Stomach (tissue), 8 donors: ENCODE measurements at regions not wholly inside any gene's neighbourhood (a gene's known extent, or its start where the extent isn't known, plus 50 kb on each side); places are given as distances from the start of the nearest gene placed in this dataset.

ENCODE experiments used
- DNase-seq, 2 donors: peaks; one replicate each; pipeline versions ENCODE4 v3.0.0 to v3.0.0-alpha.2; 2013 to 2019
- H3K27ac ChIP-seq, 5 donors: fragments of 200-600 bp in 4 of 5; sonication (generic) in 4 of 5; one replicate each; pipeline ENCODE4 v1.5.1; 2013 to 2019; ENCODE audit warnings: mild to moderate bottlenecking in 1 of 5, moderate library complexity in 1 of 5
- H3K27me3 ChIP-seq, 3 donors: fragments of 200-600 bp; sonication (generic); one replicate each; pipeline ENCODE4 v1.5.1; 2017 to 2019; ENCODE audit warnings: mixed run types in 1 of 3
- H3K36me3 ChIP-seq, 4 donors: fragments of 200-600 bp; sonication (generic); 1 replicate in 3 of 4; 2 replicates in 1 of 4; pipeline ENCODE4 v1.5.1; 2016 to 2019
- H3K4me1 ChIP-seq, 4 donors: fragments of 200-600 bp; sonication (generic); one replicate each; pipeline ENCODE4 v1.5.1; 2016 to 2019
- H3K4me3 ChIP-seq, 4 donors: fragments of 200-600 bp; sonication (generic) in 3 of 4; one replicate each; pipeline ENCODE4 v1.5.1; 2016 to 2019; ENCODE audit warnings: mild to moderate bottlenecking in 1 of 4
- H3K9me3 ChIP-seq, 4 donors: fragments of 200-600 bp; sonication (generic); one replicate each; pipeline ENCODE4 v1.5.1; 2016 to 2019
- EP300 ChIP-seq: sonication (generic); formaldehyde crosslinking; IDR thresholded peaks from one replicate; pipeline ENCODE4 v1.6.1; 2017; ENCODE audit warnings: antibody characterized with exemption
- POLR2A ChIP-seq, 4 donors: fragments of 450-650 bp; IDR thresholded peaks; one replicate each; pipeline ENCODE4 v1.6.1; 2016; ENCODE audit warnings: antibody characterized with exemption in 4 of 4, control low read depth in 2 of 4, mild to moderate bottlenecking in 1 of 4, moderate library complexity in 1 of 4
- POLR2AphosphoS5 ChIP-seq, 3 donors: sonication (generic); formaldehyde crosslinking; IDR thresholded peaks; one replicate each; pipeline ENCODE4 v1.6.1; 2016; ENCODE audit warnings: antibody characterized with exemption in 3 of 3
- WGBS, 5 donors: extraction: QIAGEN DNeasy Blood & Tissue Kit in 3 of 5; methylation state at CpG; one replicate each; pipeline versions ENCODE4 v1.1.5 to v1.1.7; 2013 to 2018; 5-methylcytosine and 5-hydroxymethylcytosine counted together
- intact Hi-C: fragments of 100-400 bp; cut with DNase I; formaldehyde crosslinking; loops from one replicate; pipeline ENCODE4 v1.15.1; 2023; ENCODE audit warnings: low total_unique reads
- TF ChIP-seq, protein P1 (sequence below), 7 experiments: fragments of 450-650 bp in 4 of 7; fragments of 200-600 bp in 3 of 7; sonication (generic) in 3 of 7; IDR thresholded peaks; one replicate each; pipeline ENCODE4 v1.5.1; 2016 to 2019; ENCODE audit warnings: antibody characterized with exemption in 7 of 7, control low read depth in 2 of 7, mild to moderate bottlenecking in 1 of 7
- donor health status: healthy with polysubstance abuse.
- donor health status: Bipolar disorder and iron deficiency.
- donor health status: healthy.

DNA sequence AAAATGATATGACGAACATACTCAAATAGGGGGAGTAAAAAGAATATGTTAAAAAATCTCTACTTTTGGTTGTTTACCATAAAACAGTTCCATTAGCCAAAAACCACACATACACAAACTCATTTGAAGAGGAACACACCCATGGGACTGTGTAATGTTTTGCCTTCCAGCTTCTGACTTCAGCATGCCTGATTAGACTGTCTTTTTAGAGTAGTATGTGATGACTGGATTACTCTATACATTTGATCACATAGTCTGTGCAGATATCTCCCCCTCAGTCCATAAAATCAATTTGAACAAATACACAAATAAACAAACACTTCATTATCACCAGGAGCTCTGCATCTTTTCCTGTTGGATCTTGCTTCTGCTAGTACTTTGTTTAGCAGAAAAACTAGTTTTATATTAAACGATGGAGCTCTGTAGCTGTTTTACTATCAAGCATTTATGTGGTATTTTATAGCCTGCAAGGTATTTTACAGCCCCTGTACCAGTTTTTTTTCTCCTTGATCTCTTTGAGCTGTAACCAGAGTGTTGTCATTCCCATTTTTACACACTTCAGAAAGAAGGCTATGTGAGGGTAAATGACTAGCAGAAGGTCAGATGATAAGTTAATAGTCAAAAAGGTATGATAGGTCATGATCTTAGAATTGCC lies 866.5 kb upstream of the MAP3K7 start:
- intact Hi-C loops: no loop called here
- Histone ChIP-seq H3K9me3 (no peaks in the 10 kb centered on the region), H3K27ac (no peak overlapping the region), H3K4me3 (no peak overlapping the region), H3K36me3 (no peaks in the 10 kb centered on the region), H3K4me1 (no peaks in the 10 kb centered on the region), H3K27me3 (no peaks in the 10 kb centered on the region)
- WGBS, 5 donors: 80 to 86% (median 82%) methylated on average over 2 of the region's 2 CpGs
- DNase-seq: no peak
- TF ChIP-seq, protein P1, sequence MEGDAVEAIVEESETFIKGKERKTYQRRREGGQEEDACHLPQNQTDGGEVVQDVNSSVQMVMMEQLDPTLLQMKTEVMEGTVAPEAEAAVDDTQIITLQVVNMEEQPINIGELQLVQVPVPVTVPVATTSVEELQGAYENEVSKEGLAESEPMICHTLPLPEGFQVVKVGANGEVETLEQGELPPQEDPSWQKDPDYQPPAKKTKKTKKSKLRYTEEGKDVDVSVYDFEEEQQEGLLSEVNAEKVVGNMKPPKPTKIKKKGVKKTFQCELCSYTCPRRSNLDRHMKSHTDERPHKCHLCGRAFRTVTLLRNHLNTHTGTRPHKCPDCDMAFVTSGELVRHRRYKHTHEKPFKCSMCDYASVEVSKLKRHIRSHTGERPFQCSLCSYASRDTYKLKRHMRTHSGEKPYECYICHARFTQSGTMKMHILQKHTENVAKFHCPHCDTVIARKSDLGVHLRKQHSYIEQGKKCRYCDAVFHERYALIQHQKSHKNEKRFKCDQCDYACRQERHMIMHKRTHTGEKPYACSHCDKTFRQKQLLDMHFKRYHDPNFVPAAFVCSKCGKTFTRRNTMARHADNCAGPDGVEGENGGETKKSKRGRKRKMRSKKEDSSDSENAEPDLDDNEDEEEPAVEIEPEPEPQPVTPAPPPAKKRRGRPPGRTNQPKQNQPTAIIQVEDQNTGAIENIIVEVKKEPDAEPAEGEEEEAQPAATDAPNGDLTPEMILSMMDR (IDR thresholded peaks at IDR 0.05): no peak
- TF ChIP-seq POLR2A (IDR thresholded peaks at IDR 0.05): no peak
- TF ChIP-seq POLR2AphosphoS5 (IDR thresholded peaks at IDR 0.05): no peak
- no peak for TF ChIP-seq EP300

DNA sequence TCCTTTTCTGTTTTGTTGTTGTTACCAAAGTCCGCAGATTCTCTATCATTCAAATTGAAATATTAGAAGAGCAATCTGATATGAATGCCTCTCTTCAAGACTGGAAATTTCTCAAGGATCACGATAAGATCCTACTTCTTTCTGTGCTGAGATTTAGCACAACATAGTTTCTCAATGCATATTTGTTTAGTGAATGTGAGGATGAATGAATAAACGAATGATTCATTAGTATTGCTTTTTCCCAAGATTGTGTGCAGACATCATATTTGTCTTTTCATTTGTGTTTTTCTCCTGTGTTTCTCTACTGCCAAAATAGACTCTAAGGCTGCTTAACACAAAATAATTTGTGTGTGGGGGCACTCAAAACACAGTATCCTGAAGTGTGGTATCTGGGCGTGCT lies 862.7 kb upstream of the MAP3K7 start:
- no peaks in the 10 kb centered on the region for H3K36me3 ChIP-seq
- no peak overlapping the region for H3K27ac ChIP-seq
- no peak overlapping the region for H3K4me3 ChIP-seq
- no peaks in the 10 kb centered on the region for H3K9me3 ChIP-seq
- DNase-seq: no peak
- no peaks in the 10 kb centered on the region for H3K4me1 ChIP-seq
- 76 to 81% (median 77%) methylated on average over 4 of the region's 4 CpGs for WGBS, 5 donors
- no peaks in the 10 kb centered on the region for H3K27me3 ChIP-seq
- TF ChIP-seq, protein P1 (IDR thresholded peaks at IDR 0.05): no peak
- no peak for TF ChIP-seq POLR2AphosphoS5 (IDR thresholded peaks at IDR 0.05)
- TF ChIP-seq EP300: no peak
- TF ChIP-seq POLR2A (IDR thresholded peaks at IDR 0.05): no peak
- intact Hi-C loops: no loop called here

DNA sequence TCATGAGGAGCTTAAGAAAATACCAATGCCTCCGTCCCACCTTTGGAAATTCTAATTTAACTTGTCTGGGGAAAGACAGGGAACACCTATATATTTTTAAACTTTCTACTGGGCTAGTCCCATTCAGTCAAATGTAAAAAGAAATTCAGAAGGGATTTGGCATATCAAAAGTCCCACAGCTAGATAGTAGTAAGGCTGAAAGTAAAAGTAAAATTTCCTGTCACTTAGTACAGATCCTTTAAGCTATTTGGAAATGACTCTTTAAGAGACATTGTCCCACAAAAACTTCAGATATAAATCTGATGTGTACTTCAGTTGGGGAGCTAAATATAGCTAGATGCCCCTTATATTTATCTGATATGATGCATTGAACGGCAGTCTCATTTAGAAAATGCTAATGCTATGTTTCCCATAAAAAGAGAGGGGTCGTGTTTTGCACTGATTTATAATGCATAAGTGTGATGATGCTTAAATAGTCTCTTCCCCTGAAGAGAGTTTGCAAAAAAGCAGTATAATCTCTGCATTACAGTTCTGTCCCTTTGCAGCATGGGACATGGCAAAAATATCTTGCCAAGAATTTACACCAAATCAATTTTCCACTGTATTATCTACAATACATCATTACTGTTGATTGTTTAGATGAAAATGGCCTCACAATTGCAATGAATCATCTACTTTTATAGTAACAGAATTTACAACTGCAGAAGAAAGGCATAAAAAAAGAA lies 860.8 kb upstream of the MAP3K7 start:
- intact Hi-C loops: no loop called here
- no peak for DNase-seq
- 69 to 83% (median 80%) methylated on average over 3 of the region's 3 CpGs for WGBS, 5 donors
- H3K36me3 ChIP-seq: no peaks in the 10 kb centered on the region
- H3K27ac ChIP-seq: no peak overlapping the region
- no peak for TF ChIP-seq POLR2AphosphoS5 (IDR thresholded peaks at IDR 0.05)
- H3K4me3 ChIP-seq: no peak overlapping the region
- H3K4me1 ChIP-seq: no peaks in the 10 kb centered on the region
- no peaks in the 10 kb centered on the region for H3K27me3 ChIP-seq
- H3K9me3 ChIP-seq: no peaks in the 10 kb centered on the region

DNA sequence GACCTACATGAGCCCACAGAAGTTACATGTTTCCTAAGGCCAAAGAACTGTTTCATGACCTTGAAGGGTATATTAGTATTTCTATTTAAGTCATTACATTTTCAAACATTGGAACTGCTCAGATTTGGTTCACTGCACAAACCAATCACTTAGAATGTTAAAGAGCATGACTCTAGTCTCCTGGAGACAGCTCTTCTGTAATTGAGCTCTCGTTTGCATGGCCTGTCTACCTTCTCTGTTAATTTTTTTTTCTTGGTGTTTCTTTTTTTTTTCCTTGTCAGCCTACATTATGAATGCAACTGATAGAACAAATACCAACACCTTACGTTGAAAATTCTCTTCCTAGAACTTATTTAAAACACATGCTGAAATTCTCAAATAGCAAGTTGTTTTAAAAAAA lies 860.2 kb upstream of the MAP3K7 start:
- no peaks in the 10 kb centered on the region for H3K9me3 ChIP-seq
- no peaks in the 10 kb centered on the region for H3K36me3 ChIP-seq
- H3K27ac ChIP-seq: no peak overlapping the region
- no peak for TF ChIP-seq POLR2A (IDR thresholded peaks at IDR 0.05)
- no peak for TF ChIP-seq POLR2AphosphoS5 (IDR thresholded peaks at IDR 0.05)
- no peak for TF ChIP-seq EP300
- TF ChIP-seq, protein P1 (IDR thresholded peaks at IDR 0.05): no peak
- H3K4me1 ChIP-seq: no peaks in the 10 kb centered on the region
- no peak overlapping the region for H3K4me3 ChIP-seq
- intact Hi-C loops: no loop called here
- WGBS, 5 donors: 50 to 77% (median 66%) methylated on average over 2 of the region's 2 CpGs
- H3K27me3 ChIP-seq: no peaks in the 10 kb centered on the region
- no peak for DNase-seq

DNA sequence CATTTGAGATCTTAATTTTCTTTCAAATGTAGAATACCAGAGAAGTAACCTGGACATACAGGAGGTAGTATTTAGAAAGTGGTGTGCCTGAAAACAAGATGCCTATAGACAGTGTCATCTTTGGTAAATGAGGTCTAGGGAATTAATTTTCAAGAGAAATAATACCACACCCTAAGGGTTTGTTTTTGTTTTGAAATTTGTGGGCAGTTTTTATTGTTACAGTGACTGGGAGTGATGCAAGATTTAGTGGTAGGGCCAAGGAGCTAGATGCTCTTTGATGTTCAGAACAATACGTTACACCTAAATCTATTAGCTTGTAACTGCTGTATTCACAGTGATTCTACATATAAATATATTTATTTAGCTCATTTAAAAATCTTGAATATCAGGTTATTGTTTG lies 856.5 kb upstream of the MAP3K7 start:
- H3K9me3 ChIP-seq: no peaks in the 10 kb centered on the region
- WGBS, 5 donors: 77 to 86% (median 82%) methylated on average over 1 of the region's 1 CpG
- H3K4me1 ChIP-seq: no peaks in the 10 kb centered on the region
- DNase-seq: no peak
- no peak for TF ChIP-seq POLR2A (IDR thresholded peaks at IDR 0.05)
- no peak for TF ChIP-seq EP300
- TF ChIP-seq, protein P1 (IDR thresholded peaks at IDR 0.05): no peak
- TF ChIP-seq POLR2AphosphoS5 (IDR thresholded peaks at IDR 0.05): no peak
- no peak overlapping the region for H3K4me3 ChIP-seq
- no peaks in the 10 kb centered on the region for H3K27me3 ChIP-seq
- H3K27ac ChIP-seq: no peak overlapping the region
- intact Hi-C loops: no loop called here
- H3K36me3 ChIP-seq: no peaks in the 10 kb centered on the region
